GM12872 (cell line): ENCODE measurements at regions not wholly inside any gene's neighbourhood (a gene's known extent, or its start where the extent isn't known, plus 50 kb on each side); places are given as distances from the start of the nearest gene placed in this dataset.

ENCODE experiments used
- CTCF ChIP-seq: IDR thresholded peaks from 3 replicates; pipeline ENCODE4 v1.5.1; 2011; ENCODE audit warnings: low read depth, mild to moderate bottlenecking, low read length, moderate library complexity; ENCODE audit not compliant: insufficient read depth

DNA sequence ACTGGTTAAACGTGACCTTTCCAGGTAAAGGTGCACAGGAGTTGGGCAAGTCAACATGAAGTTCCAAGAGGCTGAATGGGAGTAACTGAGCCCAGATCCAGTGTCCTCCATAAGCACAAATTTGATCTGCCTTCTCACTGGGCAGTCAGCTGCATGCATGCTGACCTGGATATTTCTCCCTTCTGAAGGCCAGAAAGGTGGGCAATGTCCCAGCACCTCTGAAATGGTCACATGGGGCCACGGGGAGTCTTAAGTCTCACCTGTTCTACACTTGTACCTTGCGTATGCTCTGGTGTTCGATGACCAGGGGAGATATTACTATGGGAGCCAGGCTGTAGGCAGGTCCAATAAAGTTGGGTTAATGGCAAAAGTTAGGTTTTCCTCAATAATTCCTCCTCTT, 240.2 kb downstream of the SIPA1L2 start:
- TF ChIP-seq CTCF = no peak

- TF ChIP-seq CTCF = no peak
Observed at GRCh38 chr1:232388363-232388762, 241.6 kb downstream of the SIPA1L2 start.

GRCh38 chr1:232386721-232387510, 243.0 kb downstream of the SIPA1L2 start:
- no peak for TF ChIP-seq CTCF

DNA sequence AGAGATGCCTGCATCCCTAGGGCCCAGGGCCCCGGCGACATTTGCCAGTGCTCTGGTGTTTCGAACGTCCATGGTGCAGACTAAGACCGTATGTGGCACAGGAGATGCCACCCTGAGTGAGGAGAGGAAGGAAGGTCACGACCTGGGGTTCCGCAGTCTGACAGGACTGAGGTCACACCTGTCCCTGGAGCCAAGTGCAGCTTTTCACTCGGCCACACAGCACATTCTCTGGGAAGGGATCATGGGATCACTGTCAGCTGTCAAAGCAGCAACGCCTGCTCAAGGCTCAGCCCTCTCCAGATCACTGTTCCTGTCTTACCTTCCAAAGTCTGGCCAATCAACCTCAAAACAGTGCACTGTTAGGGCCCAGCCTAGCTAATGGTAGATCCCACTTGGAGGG, 243.6 kb downstream of the SIPA1L2 start:
- TF ChIP-seq CTCF = no peak

DNA sequence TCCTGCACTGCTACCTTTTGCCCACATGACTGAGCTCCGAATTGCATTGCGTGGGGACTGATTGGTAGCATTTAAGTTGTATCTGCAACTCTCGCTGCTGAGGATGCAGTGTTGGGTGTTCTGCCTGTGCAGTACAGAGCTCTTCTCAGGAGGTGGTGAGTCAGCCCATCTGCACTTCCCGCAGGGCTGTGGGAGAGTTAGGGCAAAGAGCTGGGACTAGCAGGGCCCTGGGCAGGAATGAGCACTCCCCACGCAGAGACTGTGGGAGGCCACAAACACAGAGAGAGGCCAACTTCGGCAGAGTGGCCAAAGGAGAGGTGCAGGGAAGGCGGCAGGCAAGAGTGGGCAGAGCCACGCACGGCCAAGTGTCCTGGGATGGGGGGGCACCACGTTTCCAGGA, 244.7 kb downstream of the SIPA1L2 start:
- TF ChIP-seq CTCF = no peak

- no peak for TF ChIP-seq CTCF
Observed at GRCh38 chr1:232384171-232384883, 245.6 kb downstream of the SIPA1L2 start.

DNA sequence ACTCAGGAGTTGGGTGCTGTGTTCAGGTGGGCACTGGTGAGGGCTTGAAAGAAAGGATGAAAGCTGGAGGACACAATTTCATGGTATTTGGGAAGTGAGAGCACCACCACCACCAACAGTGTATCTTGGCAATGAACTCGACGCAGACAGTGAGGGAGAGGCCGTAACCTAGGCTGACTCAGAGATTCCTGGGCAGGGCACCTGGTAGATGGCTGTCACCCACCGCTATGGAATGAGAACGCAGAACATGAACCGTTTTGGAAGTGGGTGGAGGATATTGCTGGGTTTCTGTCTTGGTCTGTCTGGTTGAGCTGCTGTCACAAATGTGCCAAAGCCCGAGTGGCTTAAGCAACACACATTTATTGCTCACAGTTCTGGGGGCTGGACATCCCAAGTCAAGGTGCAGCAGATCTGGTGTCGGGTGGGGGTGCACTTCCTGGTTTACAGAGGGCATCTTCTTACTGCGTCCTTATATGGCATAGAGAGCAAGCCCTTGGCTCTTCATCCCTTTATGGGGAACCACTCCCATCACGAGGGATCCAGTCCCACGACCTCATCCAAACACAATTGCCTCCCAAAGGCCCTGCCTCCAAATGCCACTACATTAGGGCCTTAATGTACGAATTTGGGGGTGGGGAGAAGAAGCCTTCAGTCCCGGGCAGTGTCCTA, 246.3 kb downstream of the SIPA1L2 start:
- TF ChIP-seq CTCF = no peak
